DND-41 (cell line): ENCODE measurements at regions not wholly inside any gene's neighbourhood (a gene's known extent, or its start where the extent isn't known, plus 50 kb on each side); places are given as distances from the start of the nearest gene placed in this dataset.

Source experiments
- ATAC-seq: fragments of 200-7000 bp; cut with Tn5 transposase; 3 replicates; pipeline ENCODE4 v1.9.1; 2021; ENCODE audit warnings: low read depth; ENCODE audit not compliant: insufficient read depth
- DNase-seq: peaks from one replicate; pipeline ENCODE4 v3.0.0-alpha.2; 2020
- H2AFZ ChIP-seq: 2 replicates; pipeline ENCODE4 v1.6.0; 2012; ENCODE audit warnings: low read depth, low read length
- H3K27ac ChIP-seq: 2 replicates; pipeline ENCODE4 v1.5.1; 2012; ENCODE audit warnings: low read length, inconsistent platforms
- H3K27me3 ChIP-seq: fragments of 200-600 bp; sonication (generic); 2 replicates; pipeline ENCODE4 v1.6.0; 2012; ENCODE audit warnings: low read length, mild to moderate bottlenecking, inconsistent platforms; ENCODE audit not compliant: insufficient read depth, poor library complexity
- H3K36me3 ChIP-seq: 2 replicates; pipeline ENCODE4 v1.5.1; 2012; ENCODE audit warnings: low read length, inconsistent platforms; ENCODE audit not compliant: insufficient read depth
- H3K4me1 ChIP-seq: 2 replicates; pipeline ENCODE4 v1.5.1; 2012; ENCODE audit warnings: mild to moderate bottlenecking, low read length; ENCODE audit not compliant: insufficient read depth
- H3K4me2 ChIP-seq: 2 replicates; pipeline ENCODE4 v1.6.0; 2012; ENCODE audit warnings: mild to moderate bottlenecking, moderate library complexity, low read length, inconsistent platforms; ENCODE audit not compliant: insufficient read depth
- H3K4me3 ChIP-seq, 2 experiments: fragments of 200-600 bp in 1 of 2; shearing (Covaris generic) in 1 of 2; 2 replicates each; pipeline ENCODE4 v1.5.1; 2012 to 2016; ENCODE audit warnings: inconsistent platforms in 2 of 2, low read length in 2 of 2, mild to moderate bottlenecking in 2 of 2, low read depth in 1 of 2, moderate library complexity in 1 of 2
- H3K79me2 ChIP-seq: 2 replicates; pipeline ENCODE4 v1.6.0; 2012; ENCODE audit warnings: low read length, inconsistent platforms; ENCODE audit not compliant: insufficient read depth
- H3K9ac ChIP-seq: 2 replicates; pipeline ENCODE4 v1.6.0; 2012; ENCODE audit warnings: low read depth, mild to moderate bottlenecking, inconsistent platforms, low read length, moderate library complexity
- H3K9me3 ChIP-seq: 2 replicates; pipeline ENCODE4 v1.5.1; 2012; ENCODE audit warnings: low read length, moderate library complexity, mild to moderate bottlenecking, inconsistent platforms; ENCODE audit not compliant: insufficient read depth, severe bottlenecking
- H4K20me1 ChIP-seq: 2 replicates; pipeline ENCODE4 v1.6.0; 2012; ENCODE audit warnings: low read length; ENCODE audit not compliant: insufficient read depth
- CTCF ChIP-seq: IDR thresholded peaks from 2 replicates; pipeline ENCODE4 v1.5.1; 2012; ENCODE audit warnings: borderline replicate concordance, low read length, moderate library complexity, mild to moderate bottlenecking; ENCODE audit not compliant: poor library complexity, severe bottlenecking; ENCODE audit errors: extremely low read depth
- EZH2 ChIP-seq: IDR thresholded peaks from 3 replicates; pipeline ENCODE4 v1.6.1; 2012; ENCODE audit warnings: borderline replicate concordance, low read depth, mild to moderate bottlenecking, moderate library complexity, low read length, inconsistent platforms; ENCODE audit not compliant: severe bottlenecking

GRCh38 chr6:79818471-79818870, 128.9 kb downstream of the ELOVL4 start:
- Histone ChIP-seq H4K20me1 (no peaks in the 10 kb centered on the region), H3K36me3 (no peaks in the 10 kb centered on the region), H3K9ac (no peak overlapping the region), H3K27ac (no peak overlapping the region), H3K4me2 (no peak overlapping the region), H3K4me3 (no peak overlapping the region), H3K79me2 (no peaks in the 10 kb centered on the region), H3K4me1 (no peaks in the 10 kb centered on the region), H2AFZ (no peak overlapping the region), H3K27me3 (peaks cover 3% of the 10 kb centered on the region), H3K9me3 (no peaks in the 10 kb centered on the region)
- no peak for DNase-seq
- ATAC-seq, result no peak
- TF ChIP-seq CTCF, result no peak
- TF ChIP-seq EZH2, result no peak

GRCh38 chr6:79814940-79815339, 132.4 kb downstream of the ELOVL4 start:
- no peak for ATAC-seq
- Histone ChIP-seq H3K9me3 (no peaks in the 10 kb centered on the region), H3K36me3 (no peaks in the 10 kb centered on the region), H3K4me1 (no peaks in the 10 kb centered on the region), H3K4me2 (no peak overlapping the region), H3K79me2 (no peaks in the 10 kb centered on the region), H3K27ac (no peak overlapping the region), H3K4me3 (no peak overlapping the region), H3K9ac (no peak overlapping the region), H3K27me3 (peaks cover 6% of the 10 kb centered on the region), H4K20me1 (no peaks in the 10 kb centered on the region), H2AFZ (no peak overlapping the region)
- DNase-seq, result no peak
- TF ChIP-seq EZH2, result no peak
- TF ChIP-seq CTCF, result no peak

GRCh38 chr6:79813854-79814709, 133.3 kb downstream of the ELOVL4 start:
- Histone ChIP-seq H3K4me1 (no peaks in the 10 kb centered on the region), H3K27ac (no peak overlapping the region), H3K36me3 (no peaks in the 10 kb centered on the region), H3K27me3 (peaks cover 11% of the 10 kb centered on the region), H3K79me2 (no peaks in the 10 kb centered on the region), H2AFZ (no peak overlapping the region), H3K4me3 (no peak overlapping the region), H3K9me3 (no peaks in the 10 kb centered on the region), H3K9ac (no peak overlapping the region), H3K4me2 (no peak overlapping the region), H4K20me1 (no peaks in the 10 kb centered on the region)
- DNase-seq, result peak; percentile 60
- peak; percentile 84 for TF ChIP-seq CTCF
- no peak for TF ChIP-seq EZH2
- ATAC-seq, result peak; percentile 72; the same call in 2 of the 3 replicates
